GDM1 (cell line): ENCODE measurements at regions not wholly inside any gene's neighbourhood (a gene's known extent, or its start where the extent isn't known, plus 50 kb on each side); places are given as distances from the start of the nearest gene placed in this dataset.

ENCODE experiments used
- DNase-seq: peaks from one replicate; lab custom pipeline; 2025; lab: John Stamatoyannopoulos, UW

GRCh38 chr2:14577843-14578242, 54.7 kb upstream of the LRATD1 start:
- no peak for DNase-seq
